Lung (tissue), 11 donors: ENCODE measurements at regions not wholly inside any gene's neighbourhood (a gene's known extent, or its start where the extent isn't known, plus 50 kb on each side); places are given as distances from the start of the nearest gene placed in this dataset.

Experiments
- ATAC-seq: fragments of 200-7000 bp; cut with Tn5 transposase; one replicate; pipeline ENCODE4 v1.9.1; 2020; ENCODE audit warnings: moderate number of reproducible peaks; ENCODE audit not compliant: insufficient read depth, low FRiP score
- DNase-seq, 3 donors: peaks; one replicate each; pipeline ENCODE4 v3.0.0-alpha.2; 2013 to 2017
- H3K27ac ChIP-seq, 2 donors: one replicate each; pipeline ENCODE4 v1.5.1; 2013; ENCODE audit warnings: mild to moderate bottlenecking in 2 of 2, moderate library complexity in 2 of 2, control low read depth in 1 of 2, inconsistent platforms in 1 of 2, low read depth in 1 of 2, low read length in 1 of 2
- H3K27me3 ChIP-seq, 3 donors: one replicate each; pipeline ENCODE4 v1.5.1; 2013; ENCODE audit warnings: low read length in 2 of 3; ENCODE audit not compliant: control insufficient read depth in 3 of 3, insufficient read depth in 3 of 3
- H3K36me3 ChIP-seq, 4 donors: one replicate each; pipeline ENCODE4 v1.5.1; 2013; ENCODE audit warnings: low read length in 4 of 4, mild to moderate bottlenecking in 1 of 4, moderate library complexity in 1 of 4; ENCODE audit not compliant: control insufficient read depth in 4 of 4, insufficient read depth in 4 of 4
- H3K4me1 ChIP-seq, 5 donors: one replicate each; pipeline ENCODE4 v1.5.1; 2013; ENCODE audit warnings: low read length in 5 of 5, mild to moderate bottlenecking in 2 of 5, moderate library complexity in 1 of 5; ENCODE audit not compliant: control insufficient read depth in 5 of 5, insufficient read depth in 5 of 5
- H3K4me3 ChIP-seq: one replicate; pipeline ENCODE4 v1.5.1; 2013; ENCODE audit warnings: mild to moderate bottlenecking, control low read depth, moderate library complexity
- H3K9ac ChIP-seq, 2 donors: one replicate each; pipeline ENCODE4 v1.5.1; 2013; ENCODE audit warnings: low read length in 2 of 2, control low read depth in 1 of 2; ENCODE audit not compliant: insufficient read depth in 1 of 2
- H3K9me3 ChIP-seq, 4 donors: one replicate each; pipeline ENCODE4 v1.5.1; 2013; ENCODE audit warnings: low read length in 3 of 4, mild to moderate bottlenecking in 1 of 4, moderate library complexity in 1 of 4; ENCODE audit not compliant: control insufficient read depth in 4 of 4, insufficient read depth in 3 of 4
- CTCF ChIP-seq: IDR thresholded peaks from 2 replicates; pipeline ENCODE4 v1.5.1; 2012; ENCODE audit warnings: mild to moderate bottlenecking; ENCODE audit errors: control extremely low read depth, extremely low read depth
- WGBS, 2 donors: extraction: QIAGEN DNeasy Blood & Tissue Kit; methylation state at CpG; one replicate each; pipeline ENCODE4 v1.1.7; 2013; 5-methylcytosine and 5-hydroxymethylcytosine counted together
- donor health status: control.
- donor health status: control.
- donor health status: Bipolar disorder and iron deficiency.
- donor health status: healthy.
- donor health status: DM: yes; HTN: yes; CAD: no.

- TF ChIP-seq CTCF = no peak
- peaks cover 0 to 2% (median 0%) of the 10 kb centered on the region in 4 donors for H3K9me3 ChIP-seq
- H3K4me1 ChIP-seq = peaks cover 0 to 2% (median 0%) of the 10 kb centered on the region in 5 donors
- H3K9ac ChIP-seq = no peak overlapping the region
- H3K36me3 ChIP-seq = no peaks in the 10 kb centered on the region
- H3K27me3 ChIP-seq = no peaks in the 10 kb centered on the region
- DNase-seq (no peak), ATAC-seq (no peak)
- H3K4me3 ChIP-seq = no peak overlapping the region
- no peak overlapping the region for H3K27ac ChIP-seq
- 77 to 83% methylated on average over 13 of the region's 13 CpGs for WGBS, 2 donors
Measured at GRCh38 chr7:46746695-46747687, 825.9 kb upstream of the IGFBP3 start.

GRCh38 chr7:46745707-46746090 lies 824.6 kb upstream of the IGFBP3 start:
- Histone ChIP-seq H3K27ac (no peak overlapping the region), H3K36me3 (no peaks in the 10 kb centered on the region), H3K9ac (no peak overlapping the region), H3K27me3 (no peaks in the 10 kb centered on the region), H3K4me3 (no peak overlapping the region), H3K4me1 (peaks cover 0 to 2% (median 0%) of the 10 kb centered on the region in 5 donors), H3K9me3 (peaks cover 0 to 2% (median 0%) of the 10 kb centered on the region in 4 donors)
- peak in 2 of 3 donors; percentile 11 to 39 for DNase-seq
- no peak for TF ChIP-seq CTCF
- ATAC-seq = no peak
- WGBS, 2 donors = 68 to 82% methylated on average over 3 of the region's 3 CpGs

GRCh38 chr7:46744957-46745706 lies 824.1 kb upstream of the IGFBP3 start:
- WGBS, 2 donors = 73 to 80% methylated on average over 6 of the region's 6 CpGs
- ATAC-seq = no peak
- TF ChIP-seq CTCF = no peak

More at GRCh38 chr7:46744957-46745706, 824.1 kb upstream of the IGFBP3 start:
- Histone ChIP-seq H3K27ac (no peak overlapping the region), H3K27me3 (no peaks in the 10 kb centered on the region), H3K4me3 (no peak overlapping the region), H3K9me3 (peaks cover 0 to 2% (median 0%) of the 10 kb centered on the region in 4 donors), H3K36me3 (no peaks in the 10 kb centered on the region), H3K9ac (no peak overlapping the region), H3K4me1 (peaks cover 0 to 2% (median 0%) of the 10 kb centered on the region in 5 donors)
- no peak for DNase-seq
